Esophagus muscularis mucosa (tissue), 3 donors: ENCODE measurements at regions not wholly inside any gene's neighbourhood (a gene's known extent, or its start where the extent isn't known, plus 50 kb on each side); places are given as distances from the start of the nearest gene placed in this dataset.

Source experiments
- CTCF ChIP-seq, 3 experiments: fragments of 200-600 bp in 2 of 3; fragments of 450-650 bp in 1 of 3; sonication (generic) in 2 of 3; IDR thresholded peaks; one replicate each; pipeline ENCODE4 v1.5.1; 2017 to 2019; ENCODE audit warnings: antibody characterized with exemption in 3 of 3, mild to moderate bottlenecking in 2 of 3, moderate library complexity in 1 of 3
- POLR2A ChIP-seq: fragments of 450-650 bp; IDR thresholded peaks from one replicate; pipeline ENCODE4 v1.6.1; 2017; ENCODE audit warnings: antibody characterized with exemption, moderate library complexity, mild to moderate bottlenecking, low read depth

GRCh38 chr1:221503268-221503667 lies 238.6 kb downstream of the DUSP10 start:
- TF ChIP-seq POLR2A (no peak), CTCF (IDR thresholded peaks at IDR 0.05) (no peak)
